H9 (cell line): ENCODE measurements at regions not wholly inside any gene's neighbourhood (a gene's known extent, or its start where the extent isn't known, plus 50 kb on each side); places are given as distances from the start of the nearest gene placed in this dataset.

ENCODE experiments used
- DNase-seq: peaks from one replicate; pipeline ENCODE4 v3.0.0-alpha.2; 2017
- H2AFZ ChIP-seq: one replicate; pipeline ENCODE4 v1.6.1; 2013; ENCODE audit warnings: mild to moderate bottlenecking, low read length, control low read depth, moderate library complexity
- H2AK5ac ChIP-seq: 2 replicates; pipeline ENCODE4 v1.6.1; 2013; ENCODE audit warnings: low read length, control low read depth, mixed read lengths; ENCODE audit not compliant: insufficient read length
- H2BK120ac ChIP-seq: one replicate; pipeline ENCODE4 v1.6.1; 2013; ENCODE audit warnings: low read depth, mild to moderate bottlenecking, low read length, control low read depth, inconsistent platforms; ENCODE audit not compliant: poor library complexity, severe bottlenecking
- H2BK12ac ChIP-seq: 2 replicates; pipeline ENCODE4 v1.6.1; 2013; ENCODE audit warnings: low read length, control low read depth, mixed read lengths, low read depth; ENCODE audit not compliant: insufficient read length
- H2BK15ac ChIP-seq: 2 replicates; pipeline ENCODE4 v1.6.1; 2013; ENCODE audit warnings: low read depth, low read length, control low read depth
- H2BK20ac ChIP-seq: one replicate; pipeline ENCODE4 v1.6.1; 2013; ENCODE audit warnings: low read depth, mild to moderate bottlenecking, low read length, control low read depth, inconsistent platforms; ENCODE audit not compliant: poor library complexity, severe bottlenecking
- H2BK5ac ChIP-seq: 2 replicates; pipeline ENCODE4 v1.6.1; 2013; ENCODE audit warnings: low read length, control low read depth, mixed read lengths; ENCODE audit not compliant: insufficient read length
- H3K14ac ChIP-seq: 2 replicates; pipeline ENCODE4 v1.6.1; 2013; ENCODE audit warnings: low read length, control low read depth; ENCODE audit not compliant: insufficient read depth
- H3K18ac ChIP-seq: 2 replicates; pipeline ENCODE4 v1.6.1; 2013; ENCODE audit warnings: low read depth, mild to moderate bottlenecking, mixed read lengths, low read length, control low read depth; ENCODE audit not compliant: insufficient read length
- H3K23ac ChIP-seq: 2 replicates; pipeline ENCODE4 v1.6.1; 2013; ENCODE audit warnings: low read length, control low read depth, mixed read lengths, low read depth; ENCODE audit not compliant: insufficient read length
- H3K23me2 ChIP-seq: 2 replicates; pipeline ENCODE4 v1.6.1; 2013; ENCODE audit warnings: low read depth, mild to moderate bottlenecking, mixed read lengths, low read length, control low read depth; ENCODE audit not compliant: insufficient read length, poor library complexity, severe bottlenecking
- H3K27ac ChIP-seq: 2 replicates; pipeline ENCODE4 v1.5.1; 2013; ENCODE audit warnings: low read length, control low read depth, mixed read lengths, low read depth; ENCODE audit not compliant: insufficient read length
- H3K27me3 ChIP-seq: 2 replicates; pipeline ENCODE4 v1.6.1; 2013; ENCODE audit warnings: low read length, control low read depth, inconsistent platforms; ENCODE audit not compliant: insufficient read depth
- H3K4ac ChIP-seq: 2 replicates; pipeline ENCODE4 v1.6.1; 2013; ENCODE audit warnings: low read depth, mild to moderate bottlenecking, control low read depth, inconsistent platforms, low read length, moderate library complexity
- H3K4me1 ChIP-seq: 2 replicates; pipeline ENCODE4 v1.6.1; 2013; ENCODE audit warnings: low read length, control low read depth, inconsistent platforms; ENCODE audit not compliant: insufficient read depth
- H3K4me2 ChIP-seq: 2 replicates; pipeline ENCODE4 v1.6.1; 2013; ENCODE audit warnings: low read length, control low read depth, mixed read lengths; ENCODE audit not compliant: insufficient read length, insufficient read depth
- H3K56ac ChIP-seq: 2 replicates; pipeline ENCODE4 v1.6.1; 2013; ENCODE audit warnings: low read depth, mild to moderate bottlenecking, mixed read lengths, low read length, control low read depth; ENCODE audit not compliant: insufficient read length
- H3K79me1 ChIP-seq: 2 replicates; pipeline ENCODE4 v1.6.1; 2013; ENCODE audit warnings: low read depth, mild to moderate bottlenecking, moderate library complexity, low read length, control low read depth, inconsistent platforms; ENCODE audit not compliant: insufficient read depth, poor library complexity, severe bottlenecking
- H3K79me2 ChIP-seq: 2 replicates; pipeline ENCODE4 v1.6.1; 2013; ENCODE audit warnings: low read length, control low read depth, inconsistent platforms; ENCODE audit not compliant: insufficient read depth
- H3K9ac ChIP-seq: 2 replicates; pipeline ENCODE4 v1.6.1; 2013; ENCODE audit warnings: low read length, control low read depth, mixed read lengths; ENCODE audit not compliant: insufficient read length; ENCODE audit errors: extremely low read depth
- H3K9me3 ChIP-seq: one replicate; pipeline ENCODE4 v1.6.1; 2013; ENCODE audit warnings: low read depth, low read length, inconsistent platforms; ENCODE audit not compliant: control insufficient read depth
- H3T11ph ChIP-seq: one replicate; pipeline ENCODE4 v1.6.1; 2013; ENCODE audit warnings: mild to moderate bottlenecking, low read length, control low read depth, inconsistent platforms
- H4K20me1 ChIP-seq: one replicate; pipeline ENCODE4 v1.6.1; 2013; ENCODE audit not compliant: control insufficient read depth, insufficient read length, insufficient read depth
- H4K5ac ChIP-seq: 2 replicates; pipeline ENCODE4 v1.6.1; 2013; ENCODE audit warnings: low read depth, mild to moderate bottlenecking, mixed read lengths, low read length, control low read depth; ENCODE audit not compliant: insufficient read length
- H4K8ac ChIP-seq: replicated peaks from 2 replicates; pipeline ENCODE4 v1.6.1; 2013; ENCODE audit warnings: low read length, control low read depth, mixed read lengths, low read depth; ENCODE audit not compliant: insufficient read length
- H4K91ac ChIP-seq: 2 replicates; pipeline ENCODE4 v1.6.1; 2013; ENCODE audit warnings: low read depth, mild to moderate bottlenecking, moderate library complexity, mixed read lengths, low read length, control low read depth; ENCODE audit not compliant: insufficient read length
- H3K27ac Mint-ChIP-seq, 3 experiments: 2 replicates in 2 of 3; 3 replicates in 1 of 3; pipeline ENCODE4 v1.8.0; 2020 to 2021; ENCODE audit warnings: mixed read lengths in 3 of 3, mild to moderate bottlenecking in 1 of 3, moderate library complexity in 1 of 3
- H3K27me3 Mint-ChIP-seq: 2 replicates; pipeline ENCODE4 v1.8.0; 2021; ENCODE audit warnings: low read depth, mild to moderate bottlenecking, moderate library complexity, mixed read lengths
- H3K36me3 Mint-ChIP-seq, 3 experiments: 2 replicates in 2 of 3; 3 replicates in 1 of 3; pipeline ENCODE4 v1.8.0; 2020 to 2021; ENCODE audit warnings: low read depth in 3 of 3, mixed read lengths in 3 of 3; ENCODE audit not compliant: insufficient read depth in 1 of 3
- H3K4me1 Mint-ChIP-seq, 2 experiments: 2 replicates each; pipeline ENCODE4 v1.8.0; 2020; ENCODE audit warnings: mixed read lengths in 2 of 2
- H3K4me3 Mint-ChIP-seq, 2 experiments: 2 replicates in 1 of 2; 3 replicates in 1 of 2; pipeline ENCODE4 v1.8.0; 2020 to 2021; ENCODE audit warnings: mild to moderate bottlenecking in 2 of 2, mixed read lengths in 2 of 2, moderate library complexity in 1 of 2
- H3K9me3 Mint-ChIP-seq, 2 experiments: 2 replicates in 1 of 2; 3 replicates in 1 of 2; pipeline ENCODE4 v1.8.0; 2020; ENCODE audit warnings: mild to moderate bottlenecking in 2 of 2, mixed read lengths in 2 of 2, moderate library complexity in 1 of 2
- CTCF ChIP-seq: fragments of 200-600 bp; sonication (generic); conservative IDR thresholded peaks from 3 replicates; pipeline ENCODE4 v1.8.0; 2021; ENCODE audit warnings: antibody characterized with exemption, mild to moderate bottlenecking
- WGBS: extraction: QIAGEN DNeasy Blood & Tissue Kit; methylation state at CpG from one replicate; pipeline ENCODE4 v1.1.7; 2013; ENCODE audit warnings: missing lambda C conversion rate, low lambda C conversion rate, mixed read lengths; ENCODE audit not compliant: insufficient read length; ENCODE audit errors: extremely low coverage; 5-methylcytosine and 5-hydroxymethylcytosine counted together

GRCh38 chr4:53959343-53960120, 104.9 kb downstream of the CHIC2 start:
- H2AFZ ChIP-seq, result no peak overlapping the region
- H3K4me1 ChIP-seq, result no peaks in the 10 kb centered on the region; the same call in 1 of the 2 replicates
- no peak overlapping the region; the same call in 1 of the 2 replicates for H3K14ac ChIP-seq
- no CpG with 5 or more reads among the region's 16 CpGs for WGBS
- no peak overlapping the region for H4K5ac ChIP-seq
- no peak overlapping the region for H2AK5ac ChIP-seq
- no peaks in the 10 kb centered on the region for H3K9me3 ChIP-seq
- H2BK15ac ChIP-seq, result no peak overlapping the region
- no peaks in the 10 kb centered on the region for H3K27me3 ChIP-seq
- H4K20me1 ChIP-seq, result no peaks in the 10 kb centered on the region
- no peak overlapping the region for H4K91ac ChIP-seq
- H3K4me2 ChIP-seq, result no peak overlapping the region
- H3K79me2 ChIP-seq, result no peaks in the 10 kb centered on the region
- H2BK12ac ChIP-seq, result no peak overlapping the region
- H3K18ac ChIP-seq, result no peak overlapping the region
- Mint-ChIP-seq H3K4me3 (no peak overlapping the region), H3K36me3 (no peaks in the 10 kb centered on the region), H3K9me3 (no peaks in the 10 kb centered on the region), H3K27me3 (peaks cover 10% of the 10 kb centered on the region), H3K27ac (peak overlapping the region in 1 of 3 experiments; percentile 78; a peak in 1 of 7 replicates), H3K4me1 (peaks cover 17 to 41% of the 10 kb centered on the region in 2 experiments)
- no peak overlapping the region for H2BK120ac ChIP-seq
- no peak overlapping the region for H2BK20ac ChIP-seq
- H3K4ac ChIP-seq, result no peak overlapping the region
- no peak overlapping the region for H3K23ac ChIP-seq
- H3T11ph ChIP-seq, result no peak overlapping the region
- no peak for DNase-seq
- no peak for TF ChIP-seq CTCF
- H2BK5ac ChIP-seq, result no peak overlapping the region
- H3K23me2 ChIP-seq, result no peaks in the 10 kb centered on the region
- no peak overlapping the region for H3K27ac ChIP-seq
- H3K56ac ChIP-seq, result no peak overlapping the region
- H3K9ac ChIP-seq, result no peak overlapping the region
- H4K8ac ChIP-seq, result no peak overlapping the region
- H3K79me1 ChIP-seq, result no peaks in the 10 kb centered on the region
